CD14-positive monocyte (primary cell): ENCODE measurements at regions not wholly inside any gene's neighbourhood (a gene's known extent, or its start where the extent isn't known, plus 50 kb on each side); places are given as distances from the start of the nearest gene placed in this dataset.

Experiments used
- DNase-seq, 3 donors: peaks; one replicate each; pipeline ENCODE4 v3.0.0-alpha.2; 2011 to 2022
- H2AFZ ChIP-seq: 2 replicates; pipeline ENCODE4 v1.6.0; 2012; ENCODE audit warnings: mild to moderate bottlenecking, low read depth, low read length, inconsistent platforms; ENCODE audit not compliant: insufficient read depth, poor library complexity, severe bottlenecking
- H3K27ac ChIP-seq, 2 donors: 1 replicate in 1 of 2; 2 replicates in 1 of 2; pipeline ENCODE4 v1.5.1; 2012 to 2013; ENCODE audit warnings: low read length in 2 of 2, control low read depth in 1 of 2, inconsistent platforms in 1 of 2, low read depth in 1 of 2, mild to moderate bottlenecking in 1 of 2
- H3K27me3 ChIP-seq, 2 donors: one replicate each; pipeline versions ENCODE4 v1.6.0 to v1.6.1; 2011 to 2013; ENCODE audit warnings: low read length in 2 of 2; ENCODE audit not compliant: control insufficient read depth in 2 of 2, insufficient read depth in 2 of 2
- H3K36me3 ChIP-seq, 2 donors: replicated peaks in 1 of 2; 1 replicate in 1 of 2; 2 replicates in 1 of 2; pipeline versions ENCODE4 v1.5.1 to v1.6.1; 2012 to 2013; ENCODE audit warnings: low read length in 2 of 2, control low read depth in 1 of 2, inconsistent platforms in 1 of 2, mild to moderate bottlenecking in 1 of 2; ENCODE audit not compliant: insufficient read depth in 2 of 2, control insufficient read depth in 1 of 2
- H3K4me1 ChIP-seq, 2 donors: 1 replicate in 1 of 2; 2 replicates in 1 of 2; pipeline versions ENCODE4 v1.5.1 to v1.6.1; 2012 to 2013; ENCODE audit warnings: low read length in 2 of 2, control low read depth in 1 of 2, inconsistent platforms in 1 of 2, mild to moderate bottlenecking in 1 of 2, moderate library complexity in 1 of 2; ENCODE audit not compliant: insufficient read depth in 2 of 2, control insufficient read depth in 1 of 2
- H3K4me2 ChIP-seq: replicated peaks from 2 replicates; pipeline ENCODE3; 2012; ENCODE audit warnings: low read length, moderate library complexity, mild to moderate bottlenecking; ENCODE audit not compliant: poor library complexity, severe bottlenecking; ENCODE audit errors: extremely low read depth
- H3K4me3 ChIP-seq, 3 experiments: fragments of 200-600 bp in 1 of 3; sonication (generic) in 1 of 3; replicated peaks in 1 of 3; 1 replicate in 2 of 3; 2 replicates in 1 of 3; pipeline ENCODE4 v1.5.1; 2011 to 2013; ENCODE audit warnings: low read length in 3 of 3, mild to moderate bottlenecking in 3 of 3, control low read depth in 2 of 3, low read depth in 2 of 3, inconsistent platforms in 1 of 3, moderate library complexity in 1 of 3
- H3K79me2 ChIP-seq: 2 replicates; pipeline ENCODE4 v1.6.0; 2012; ENCODE audit warnings: mild to moderate bottlenecking, control low read depth, inconsistent platforms, low read length, moderate library complexity; ENCODE audit not compliant: insufficient read depth
- H3K9ac ChIP-seq: 2 replicates; pipeline ENCODE4 v1.6.0; 2017; ENCODE audit warnings: low read length, mild to moderate bottlenecking; ENCODE audit not compliant: insufficient read depth, poor library complexity, severe bottlenecking
- H3K9me3 ChIP-seq, 2 donors: replicated peaks in 1 of 2; 1 replicate in 1 of 2; 2 replicates in 1 of 2; pipeline versions ENCODE4 v1.5.1 to v1.6.1; 2012 to 2013; ENCODE audit warnings: low read length in 2 of 2, control low read depth in 1 of 2; ENCODE audit not compliant: control insufficient read depth in 1 of 2, insufficient read depth in 1 of 2
- H4K20me1 ChIP-seq: 2 replicates; pipeline ENCODE4 v1.6.0; 2012; ENCODE audit warnings: mild to moderate bottlenecking, low read length, control low read depth, moderate library complexity; ENCODE audit not compliant: insufficient read depth
- H3K27ac Mint-ChIP-seq, 7 donors: one replicate each; pipeline ENCODE4 v1.8.0; 2020; ENCODE audit warnings: mild to moderate bottlenecking in 7 of 7, mixed read lengths in 7 of 7, moderate library complexity in 6 of 7, inconsistent platforms in 2 of 7
- H3K27me3 Mint-ChIP-seq, 3 donors: one replicate each; pipeline ENCODE4 v1.8.0; 2021 to 2022; ENCODE audit warnings: low read depth in 3 of 3, mild to moderate bottlenecking in 3 of 3, mixed read lengths in 3 of 3, moderate library complexity in 3 of 3, inconsistent platforms in 1 of 3
- H3K36me3 Mint-ChIP-seq, 2 donors: one replicate each; pipeline ENCODE4 v1.8.0; 2020; ENCODE audit warnings: mixed read lengths in 2 of 2, inconsistent platforms in 1 of 2, mild to moderate bottlenecking in 1 of 2
- H3K4me1 Mint-ChIP-seq: one replicate; pipeline ENCODE4 v1.8.0; 2020; ENCODE audit warnings: mild to moderate bottlenecking, mixed read lengths
- H3K4me3 Mint-ChIP-seq, 2 donors: one replicate each; pipeline ENCODE4 v1.8.0; 2020; ENCODE audit warnings: mild to moderate bottlenecking in 2 of 2, mixed read lengths in 2 of 2, moderate library complexity in 1 of 2
- H3K9me3 Mint-ChIP-seq, 7 donors: one replicate each; pipeline ENCODE4 v1.8.0; 2020 to 2022; ENCODE audit warnings: mixed read lengths in 7 of 7, mild to moderate bottlenecking in 6 of 7, moderate library complexity in 6 of 7, inconsistent platforms in 2 of 7
- CTCF ChIP-seq: fragments of 200-600 bp; IDR thresholded peaks from one replicate; pipeline ENCODE4 v1.8.0; 2022; ENCODE audit warnings: antibody characterized with exemption, mild to moderate bottlenecking
- intact Hi-C, 2 donors: fragments of 100-400 bp; cut with micrococcal nuclease; formaldehyde crosslinking; loops; one replicate each; pipeline versions ENCODE4 v1.15.0 to v1.15.1; 2023

- H3K9ac ChIP-seq: no peak overlapping the region
- H3K4me1 ChIP-seq: no peaks in the 10 kb centered on the region
- H3K36me3 ChIP-seq: no peaks in the 10 kb centered on the region
- H3K4me3 ChIP-seq: no peak overlapping the region
- Mint-ChIP-seq H3K27me3 (no peaks in the 10 kb centered on the region), H3K36me3 (no peaks in the 10 kb centered on the region), H3K4me3 (no peak overlapping the region), H3K4me1 (no peaks in the 10 kb centered on the region), H3K27ac (no peak overlapping the region), H3K9me3 (peaks cover 0 to 11% (median 3%) of the 10 kb centered on the region in 7 donors)
- no peaks in the 10 kb centered on the region for H3K79me2 ChIP-seq
- no peak for TF ChIP-seq CTCF
- H3K27ac ChIP-seq: no peak overlapping the region
- intact Hi-C loops: no loop called here
- H3K4me2 ChIP-seq: no peak overlapping the region
- no peak for DNase-seq
- no peaks in the 10 kb centered on the region for H3K27me3 ChIP-seq
- no peak overlapping the region for H2AFZ ChIP-seq
- no peaks in the 10 kb centered on the region for H4K20me1 ChIP-seq
- peaks cover under 1 to 4% of the 10 kb centered on the region in 2 donors for H3K9me3 ChIP-seq
These were observed 361.9 kb upstream of the EYS start for GRCh38 chr6:66068907-66069306.

GRCh38 chr6:66068033-66068432 lies 361.0 kb upstream of the EYS start:
- Mint-ChIP-seq H3K27me3 (no peaks in the 10 kb centered on the region), H3K9me3 (peaks cover 0 to 9% (median 5%) of the 10 kb centered on the region in 7 donors), H3K4me1 (no peaks in the 10 kb centered on the region), H3K36me3 (no peaks in the 10 kb centered on the region), H3K27ac (no peak overlapping the region), H3K4me3 (no peak overlapping the region)
- no peak for DNase-seq
- TF ChIP-seq CTCF: no peak
- no peak overlapping the region for H3K4me2 ChIP-seq
- H3K4me3 ChIP-seq: no peak overlapping the region
- intact Hi-C loops: no loop called here
- no peaks in the 10 kb centered on the region for H3K27me3 ChIP-seq
- H3K79me2 ChIP-seq: no peaks in the 10 kb centered on the region
- peaks cover 4 to 7% of the 10 kb centered on the region in 2 donors for H3K9me3 ChIP-seq
- no peak overlapping the region for H3K27ac ChIP-seq
- H3K36me3 ChIP-seq: no peaks in the 10 kb centered on the region
- H3K9ac ChIP-seq: no peak overlapping the region
- H4K20me1 ChIP-seq: no peaks in the 10 kb centered on the region
- H2AFZ ChIP-seq: no peak overlapping the region
- no peaks in the 10 kb centered on the region for H3K4me1 ChIP-seq
